Spleen (tissue), 7 donors: ENCODE measurements at regions not wholly inside any gene's neighbourhood (a gene's known extent, or its start where the extent isn't known, plus 50 kb on each side); places are given as distances from the start of the nearest gene placed in this dataset.

Source experiments
- POLR2A ChIP-seq, 3 donors: fragments of 450-650 bp; IDR thresholded peaks; one replicate each; pipeline ENCODE4 v1.5.1; 2017; ENCODE audit warnings: antibody characterized with exemption in 3 of 3, mild to moderate bottlenecking in 1 of 3
- TF ChIP-seq, protein P1 (sequence below), 11 experiments: fragments of 200-600 bp in 7 of 11; fragments of 450-650 bp in 4 of 11; sonication (generic) in 4 of 11; IDR thresholded peaks in 8 of 11; conservative IDR thresholded peaks in 3 of 11; 1 replicate in 7 of 11; 2 replicates in 4 of 11; pipeline versions ENCODE4 v1.4.0 to v1.8.0; 2016 to 2021; ENCODE audit warnings: antibody characterized with exemption in 11 of 11, inconsistent platforms in 4 of 11, mild to moderate bottlenecking in 1 of 11
- donor health status: DM: no; HTN: no; CAD: no; lungs with moderate emphysema.
- donor health status: DM: no; HTN: no; CAD: no.
- donor health status: DM: no; HTN: no; CAD: no.

DNA sequence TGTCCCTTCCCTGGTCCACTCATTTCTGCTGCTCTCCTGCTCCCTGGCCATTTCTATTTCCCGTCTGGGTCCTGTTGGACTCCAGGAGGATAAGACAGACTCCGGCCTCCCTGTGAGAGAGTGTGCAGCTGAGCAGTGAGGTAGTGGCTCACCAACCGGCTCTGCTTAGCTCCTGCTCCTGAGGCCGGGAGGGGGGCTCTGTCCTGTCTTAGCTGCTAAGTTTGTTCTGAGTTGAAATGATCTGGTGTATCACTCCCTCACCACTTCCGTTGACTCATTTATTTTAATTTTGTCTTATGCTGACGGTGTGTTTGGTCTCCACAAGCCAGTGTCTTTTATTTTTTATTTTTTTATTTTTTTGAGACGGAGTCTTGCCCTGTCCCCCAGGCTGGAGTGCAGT, 148.5 kb upstream of the PDE10A start:
- TF ChIP-seq, protein P1, sequence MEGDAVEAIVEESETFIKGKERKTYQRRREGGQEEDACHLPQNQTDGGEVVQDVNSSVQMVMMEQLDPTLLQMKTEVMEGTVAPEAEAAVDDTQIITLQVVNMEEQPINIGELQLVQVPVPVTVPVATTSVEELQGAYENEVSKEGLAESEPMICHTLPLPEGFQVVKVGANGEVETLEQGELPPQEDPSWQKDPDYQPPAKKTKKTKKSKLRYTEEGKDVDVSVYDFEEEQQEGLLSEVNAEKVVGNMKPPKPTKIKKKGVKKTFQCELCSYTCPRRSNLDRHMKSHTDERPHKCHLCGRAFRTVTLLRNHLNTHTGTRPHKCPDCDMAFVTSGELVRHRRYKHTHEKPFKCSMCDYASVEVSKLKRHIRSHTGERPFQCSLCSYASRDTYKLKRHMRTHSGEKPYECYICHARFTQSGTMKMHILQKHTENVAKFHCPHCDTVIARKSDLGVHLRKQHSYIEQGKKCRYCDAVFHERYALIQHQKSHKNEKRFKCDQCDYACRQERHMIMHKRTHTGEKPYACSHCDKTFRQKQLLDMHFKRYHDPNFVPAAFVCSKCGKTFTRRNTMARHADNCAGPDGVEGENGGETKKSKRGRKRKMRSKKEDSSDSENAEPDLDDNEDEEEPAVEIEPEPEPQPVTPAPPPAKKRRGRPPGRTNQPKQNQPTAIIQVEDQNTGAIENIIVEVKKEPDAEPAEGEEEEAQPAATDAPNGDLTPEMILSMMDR (IDR thresholded peaks at IDR 0.05 in 8 of 11, conservative IDR thresholded peaks at IDR 0.05 in 3 of 11): no peak
- TF ChIP-seq POLR2A (IDR thresholded peaks at IDR 0.05): no peak
